Vagina (tissue), 2 donors: ENCODE measurements at regions not wholly inside any gene's neighbourhood (a gene's known extent, or its start where the extent isn't known, plus 50 kb on each side); places are given as distances from the start of the nearest gene placed in this dataset.

ENCODE experiments used
- DNase-seq, 2 donors: peaks; one replicate each; pipeline ENCODE4 v3.0.0-alpha.2; 2017; ENCODE audit errors: extremely low spot score in 2 of 2
- H3K27ac ChIP-seq: fragments of 200-600 bp; sonication (generic); one replicate; pipeline ENCODE4 v1.5.1; 2019
- H3K27me3 ChIP-seq: fragments of 200-600 bp; sonication (generic); one replicate; pipeline ENCODE4 v1.5.1; 2019
- H3K36me3 ChIP-seq, 2 donors: fragments of 200-600 bp; sonication (generic); one replicate each; pipeline ENCODE4 v1.5.1; 2017 to 2019
- H3K4me1 ChIP-seq: fragments of 200-600 bp; sonication (generic); one replicate; pipeline ENCODE4 v1.5.1; 2019
- H3K4me3 ChIP-seq, 2 donors: fragments of 200-600 bp; sonication (generic); 1 replicate in 1 of 2; 2 replicates in 1 of 2; pipeline ENCODE4 v1.5.1; 2016 to 2019
- H3K9me3 ChIP-seq: fragments of 200-600 bp; sonication (generic); one replicate; pipeline ENCODE4 v1.5.1; 2019
- CTCF ChIP-seq, 3 experiments: fragments of 450-650 bp in 2 of 3; fragments of 200-600 bp in 1 of 3; sonication (generic) in 1 of 3; IDR thresholded peaks; one replicate each; pipeline ENCODE4 v1.5.1; 2017 to 2019; ENCODE audit warnings: antibody characterized with exemption in 3 of 3, mild to moderate bottlenecking in 2 of 3, moderate library complexity in 2 of 3
- POLR2A ChIP-seq, 2 donors: fragments of 450-650 bp; IDR thresholded peaks; one replicate each; pipeline ENCODE4 v1.6.1; 2017; ENCODE audit warnings: antibody characterized with exemption in 2 of 2, mild to moderate bottlenecking in 2 of 2, moderate library complexity in 2 of 2
- POLR2AphosphoS5 ChIP-seq, 2 donors: sonication (generic); formaldehyde crosslinking; IDR thresholded peaks; one replicate each; pipeline ENCODE4 v1.9.0; 2017; ENCODE audit warnings: antibody characterized with exemption in 2 of 2, mild to moderate bottlenecking in 2 of 2, low read depth in 1 of 2; ENCODE audit not compliant: insufficient read depth in 1 of 2
- intact Hi-C: fragments of 100-400 bp; cut with DNase I; formaldehyde crosslinking; loops from one replicate; pipeline ENCODE4 v1.15.1; 2023

- DNase-seq = no peak
- intact Hi-C loops = no loop called here
- Histone ChIP-seq H3K4me3 (no peak overlapping the region), H3K36me3 (no peaks in the 10 kb centered on the region), H3K27ac (no peak overlapping the region), H3K9me3 (no peaks in the 10 kb centered on the region), H3K4me1 (peaks cover 8% of the 10 kb centered on the region), H3K27me3 (no peaks in the 10 kb centered on the region)
- no peak for TF ChIP-seq POLR2AphosphoS5 (IDR thresholded peaks at IDR 0.05; ENCODE audit: insufficient read depth in 1 of 2, low read depth in 1 of 2)
- no peak for TF ChIP-seq POLR2A (IDR thresholded peaks at IDR 0.05)
- TF ChIP-seq CTCF (IDR thresholded peaks at IDR 0.05) = no peak
Measured at GRCh38 chr14:55798406-55798805, 218.4 kb downstream of the KTN1 start.

- no peak for DNase-seq
- Histone ChIP-seq H3K4me3 (no peak overlapping the region), H3K27me3 (no peaks in the 10 kb centered on the region), H3K36me3 (no peaks in the 10 kb centered on the region), H3K9me3 (no peaks in the 10 kb centered on the region), H3K4me1 (peaks cover 13% of the 10 kb centered on the region), H3K27ac (no peak overlapping the region)
- intact Hi-C loops = no loop called here
- TF ChIP-seq POLR2A (IDR thresholded peaks at IDR 0.05) = no peak
- TF ChIP-seq POLR2AphosphoS5 (IDR thresholded peaks at IDR 0.05; ENCODE audit: insufficient read depth in 1 of 2, low read depth in 1 of 2) = no peak
- no peak for TF ChIP-seq CTCF (IDR thresholded peaks at IDR 0.05)
Measured at GRCh38 chr14:55799508-55800095, 219.6 kb downstream of the KTN1 start.

GRCh38 chr14:55800156-55800785 lies 220.3 kb downstream of the KTN1 start:
- no peak overlapping the region for H3K4me3 ChIP-seq
- TF ChIP-seq CTCF (IDR thresholded peaks at IDR 0.05) (no peak), POLR2A (IDR thresholded peaks at IDR 0.05) (no peak), POLR2AphosphoS5 (IDR thresholded peaks at IDR 0.05; ENCODE audit: insufficient read depth in 1 of 2, low read depth in 1 of 2) (no peak)
- no peaks in the 10 kb centered on the region for H3K36me3 ChIP-seq
- no peaks in the 10 kb centered on the region for H3K27me3 ChIP-seq
- H3K4me1 ChIP-seq = peaks cover 13% of the 10 kb centered on the region
- H3K27ac ChIP-seq = no peak overlapping the region
- intact Hi-C loops = no loop called here
- DNase-seq = no peak
- no peaks in the 10 kb centered on the region for H3K9me3 ChIP-seq

- Histone ChIP-seq H3K27ac (no peak overlapping the region), H3K4me1 (peaks cover 13% of the 10 kb centered on the region), H3K36me3 (no peaks in the 10 kb centered on the region), H3K27me3 (no peaks in the 10 kb centered on the region), H3K9me3 (no peaks in the 10 kb centered on the region), H3K4me3 (no peak overlapping the region)
- TF ChIP-seq POLR2AphosphoS5 (IDR thresholded peaks at IDR 0.05; ENCODE audit: insufficient read depth in 1 of 2, low read depth in 1 of 2) (no peak), POLR2A (IDR thresholded peaks at IDR 0.05) (no peak), CTCF (IDR thresholded peaks at IDR 0.05) (no peak)
- intact Hi-C loops = no loop called here
- DNase-seq = no peak
Measured at GRCh38 chr14:55801121-55801520, 221.1 kb downstream of the KTN1 start.
